Stromal cell of bone marrow (primary cell): ENCODE measurements at regions not wholly inside any gene's neighbourhood (a gene's known extent, or its start where the extent isn't known, plus 50 kb on each side); places are given as distances from the start of the nearest gene placed in this dataset.

Experiments
- DNase-seq: peaks from one replicate; pipeline ENCODE4 v3.0.0-alpha.2; 2012; ENCODE audit warnings: low read depth

- no peak for DNase-seq
Measured at GRCh38 chr11:28400331-28401100, 292.3 kb downstream of the METTL15 start.

GRCh38 chr11:28393348-28393747, 285.2 kb downstream of the METTL15 start:
- no peak for DNase-seq

- DNase-seq = peak; percentile 92
Measured at GRCh38 chr11:28384418-28384817, 276.2 kb downstream of the METTL15 start.

GRCh38 chr11:28383456-28383855, 275.3 kb downstream of the METTL15 start:
- no peak for DNase-seq
